HCT116 (cell line): ENCODE measurements at regions not wholly inside any gene's neighbourhood (a gene's known extent, or its start where the extent isn't known, plus 50 kb on each side); places are given as distances from the start of the nearest gene placed in this dataset.

Experiments
- ATAC-seq: fragments of 200-7000 bp; cut with Tn5 transposase; 2 replicates; pipeline ENCODE4 v1.9.1; 2020; ENCODE audit warnings: mild to moderate bottlenecking, moderate library complexity
- BruUV-seq: library from RNA; stranded (reverse); fragments of 400-500 nt; replicated peaks from 2 replicates; lab custom pipeline; 2021; lab: Mats Ljungman, UMichigan
- CTCF ChIA-PET: fragments of 300-600 bp; sonication (Branson Sonifier 250); formaldehyde crosslinking; loops from one replicate; lab custom pipeline; 2021; ENCODE audit warnings: antibody characterized with exemption; lab: Charles Lee
- POLR2A ChIA-PET: fragments of 300-600, 350-600 bp; sonication (Branson Sonifier 250); formaldehyde crosslinking; loops from one replicate; lab custom pipeline; 2021; ENCODE audit warnings: antibody characterized with exemption; lab: Charles Lee
- RAD21 ChIA-PET, 2 experiments: fragments of 300-600 bp; sonication (Branson Sonifier 250); formaldehyde crosslinking; loops; one replicate each; lab custom pipeline; 2023; ENCODE audit warnings: low total read pairs in 2 of 2; ENCODE audit not compliant: uncharacterized antibody in 2 of 2, unreplicated experiment in 2 of 2, low non-redundant PET in 1 of 2; lab: Charles Lee
- DNase-seq: peaks from one replicate; pipeline ENCODE4 v3.0.0-alpha.2; 2010; ENCODE audit warnings: low read depth, low spot score
- H2AFZ ChIP-seq: fragments of 200-600 bp; shearing (Covaris generic), sonication (generic); 2 replicates; pipeline ENCODE4 v1.6.1; 2017; ENCODE audit warnings: low read depth, mixed run types, mixed read lengths, antibody characterized with exemption, low read length; ENCODE audit not compliant: poor library complexity, severe bottlenecking
- H3K27ac ChIP-seq: 2 replicates; pipeline ENCODE4 v1.5.1; 2012; ENCODE audit warnings: low read depth, low read length
- H3K27me3 ChIP-seq: fragments of 200-600 bp; sonication (generic); 2 replicates; pipeline ENCODE4 v1.6.1; 2016; ENCODE audit warnings: mixed run types, low read length, mixed read lengths; ENCODE audit not compliant: insufficient read depth
- H3K36me3 ChIP-seq, 2 experiments: fragments of 200-500 bp in 1 of 2; fragments of 200-600 bp in 1 of 2; sonication (Bioruptor generic) in 1 of 2; sonication (generic) in 1 of 2; 2 replicates each; pipeline versions ENCODE4 v1.5.1 to v1.6.1; 2014 to 2016; ENCODE audit warnings: low read length in 2 of 2, inconsistent platforms in 1 of 2, mixed read lengths in 1 of 2, mixed run types in 1 of 2; ENCODE audit not compliant: insufficient read depth in 2 of 2, control insufficient read depth in 1 of 2
- H3K4me1 ChIP-seq, 2 experiments: fragments of 200-600 bp in 1 of 2; sonication (generic) in 1 of 2; 2 replicates each; pipeline versions ENCODE4 v1.5.1 to v1.6.1; 2012 to 2017; ENCODE audit warnings: low read length in 2 of 2, inconsistent platforms in 1 of 2, mild to moderate bottlenecking in 1 of 2, mixed read lengths in 1 of 2, mixed run types in 1 of 2, moderate library complexity in 1 of 2; ENCODE audit not compliant: insufficient read depth in 2 of 2, control insufficient read depth in 1 of 2
- H3K4me2 ChIP-seq: fragments of 200-600 bp; sonication (generic); 2 replicates; pipeline ENCODE4 v1.6.1; 2017; ENCODE audit warnings: mixed run types, low read length, mixed read lengths
- H3K4me3 ChIP-seq, 2 experiments: fragments of 200-600 bp in 1 of 2; sonication (generic) in 1 of 2; replicated peaks in 1 of 2; 2 replicates each; pipeline ENCODE4 v1.5.1; 2011 to 2016; ENCODE audit warnings: low read length in 2 of 2, control low read depth in 1 of 2, low read depth in 1 of 2, mild to moderate bottlenecking in 1 of 2, mixed read lengths in 1 of 2, mixed run types in 1 of 2
- H3K79me2 ChIP-seq: fragments of 200-600 bp; sonication (generic); 2 replicates; pipeline ENCODE4 v1.6.1; 2017; ENCODE audit warnings: mild to moderate bottlenecking, mixed run types, low read length, moderate library complexity, mixed read lengths; ENCODE audit not compliant: insufficient read depth
- H3K9ac ChIP-seq: fragments of 200-600 bp; sonication (generic); 2 replicates; pipeline ENCODE4 v1.6.1; 2016; ENCODE audit warnings: low read length, mixed read lengths
- H3K9me2 ChIP-seq: fragments of 200-600 bp; sonication (generic), shearing (Covaris generic); 2 replicates; pipeline ENCODE4 v1.6.1; 2017; ENCODE audit warnings: mixed run types, mild to moderate bottlenecking, moderate library complexity; ENCODE audit not compliant: insufficient read depth
- H3K9me3 ChIP-seq, 2 experiments: fragments of 200-500 bp in 1 of 2; fragments of 200-600 bp in 1 of 2; sonication (Bioruptor generic) in 1 of 2; sonication (generic) in 1 of 2; 2 replicates each; pipeline ENCODE4 v1.6.1; 2014 to 2017; ENCODE audit warnings: low read length in 2 of 2, mixed read lengths in 2 of 2, inconsistent platforms in 1 of 2, low read depth in 1 of 2, mild to moderate bottlenecking in 1 of 2, mixed run types in 1 of 2, moderate library complexity in 1 of 2; ENCODE audit not compliant: control insufficient read depth in 1 of 2, insufficient read depth in 1 of 2
- H4K20me1 ChIP-seq: fragments of 200-600 bp; sonication (generic), shearing (Covaris generic); 2 replicates; pipeline ENCODE4 v1.6.1; 2017; ENCODE audit warnings: mixed run types, mild to moderate bottlenecking, moderate library complexity; ENCODE audit not compliant: insufficient read depth
- ATF3 ChIP-seq: IDR thresholded peaks from 2 replicates; pipeline ENCODE4 v1.6.1; 2012
- CBX3 ChIP-seq: IDR thresholded peaks from 2 replicates; pipeline ENCODE4 v1.6.1; 2012; ENCODE audit warnings: low read depth
- CEBPB ChIP-seq: IDR thresholded peaks from 2 replicates; pipeline ENCODE4 v1.6.1; 2012; ENCODE audit warnings: low read depth
- EGR1 ChIP-seq: IDR thresholded peaks from 2 replicates; pipeline ENCODE4 v1.6.1; 2012; ENCODE audit warnings: low read depth
- MAX ChIP-seq: IDR thresholded peaks from 2 replicates; pipeline ENCODE4 v1.6.1; 2012
- POLR2AphosphoS5 ChIP-seq: IDR thresholded peaks from 2 replicates; pipeline ENCODE4 v1.6.1; 2011; ENCODE audit warnings: mild to moderate bottlenecking, low read depth, low read length, moderate library complexity
- REST ChIP-seq: IDR thresholded peaks from 2 replicates; pipeline ENCODE4 v1.6.1; 2012; ENCODE audit warnings: low read depth
- ZNF274 ChIP-seq: fragments of 200-500 bp; sonication (Bioruptor generic); IDR thresholded peaks from 2 replicates; pipeline ENCODE4 v1.6.1; 2014; ENCODE audit warnings: mild to moderate bottlenecking, low read depth, low read length, inconsistent platforms
- intact Hi-C: fragments of 100-400 bp; cut with micrococcal nuclease; formaldehyde crosslinking; loops from 2 replicates; pipeline ENCODE4 v1.10.0; 2022

DNA sequence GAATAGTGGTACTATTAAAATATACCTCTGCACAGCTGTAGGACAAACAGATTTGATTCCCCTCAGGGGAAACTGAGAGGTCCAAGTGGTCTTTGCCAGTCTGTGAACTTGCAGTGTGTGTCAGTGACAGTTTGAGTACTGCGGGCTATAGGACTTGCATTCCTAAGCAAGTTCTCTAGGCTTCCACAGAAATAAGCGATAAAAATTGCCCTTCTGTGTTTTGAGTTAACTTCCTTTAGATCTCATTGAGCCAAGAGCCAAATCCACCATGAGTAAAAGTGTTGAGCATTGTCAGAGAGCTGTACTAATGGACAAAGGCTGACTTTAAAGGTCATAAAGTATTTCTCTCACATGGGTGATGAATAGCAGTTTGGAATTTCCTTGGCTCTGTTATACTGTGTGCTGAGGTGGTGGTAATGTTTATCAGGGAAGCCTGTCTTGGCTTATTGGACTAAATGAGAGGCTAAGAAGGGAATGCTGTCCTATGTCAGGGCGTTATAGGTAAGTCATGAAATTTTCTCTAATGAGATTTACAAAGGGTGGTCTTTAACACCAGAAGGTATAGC is 122.6 kb upstream of the MAP3K7 start:
- Histone ChIP-seq H3K36me3 (no peaks in the 10 kb centered on the region), H2AFZ (no peak overlapping the region), H3K27ac (no peak overlapping the region), H3K27me3 (peaks cover 53% of the 10 kb centered on the region), H3K79me2 (no peaks in the 10 kb centered on the region), H4K20me1 (no peaks in the 10 kb centered on the region), H3K4me3 (no peak overlapping the region), H3K9ac (no peak overlapping the region), H3K9me3 (no peaks in the 10 kb centered on the region), H3K9me2 (no peaks in the 10 kb centered on the region)
- CTCF ChIA-PET = no interaction called here
- TF ChIP-seq ZNF274 (no peak), EGR1 (no peak), REST (no peak), CBX3 (no peak), POLR2AphosphoS5 (no peak), ATF3 (no peak), MAX (no peak), CEBPB (no peak)
- TF ChIP-seq, all 23 proteins: peak for 0
- no TSS peak for BruUV-seq
- Histone ChIP-seq H3K4me1 (no peaks in the 10 kb centered on the region), H3K4me2 (no peak overlapping the region)
- ChIA-PET POLR2A (no interaction called here), RAD21 (no interaction called here)
- intact Hi-C loops = no loop called here
- DNase-seq (no peak), ATAC-seq (no peak)
